ENCODE measurements at regions not wholly inside any gene's neighbourhood (a gene's known extent, or its start where the extent isn't known, plus 50 kb on each side); places are given as distances from the start of the nearest gene placed in this dataset.

DNA sequence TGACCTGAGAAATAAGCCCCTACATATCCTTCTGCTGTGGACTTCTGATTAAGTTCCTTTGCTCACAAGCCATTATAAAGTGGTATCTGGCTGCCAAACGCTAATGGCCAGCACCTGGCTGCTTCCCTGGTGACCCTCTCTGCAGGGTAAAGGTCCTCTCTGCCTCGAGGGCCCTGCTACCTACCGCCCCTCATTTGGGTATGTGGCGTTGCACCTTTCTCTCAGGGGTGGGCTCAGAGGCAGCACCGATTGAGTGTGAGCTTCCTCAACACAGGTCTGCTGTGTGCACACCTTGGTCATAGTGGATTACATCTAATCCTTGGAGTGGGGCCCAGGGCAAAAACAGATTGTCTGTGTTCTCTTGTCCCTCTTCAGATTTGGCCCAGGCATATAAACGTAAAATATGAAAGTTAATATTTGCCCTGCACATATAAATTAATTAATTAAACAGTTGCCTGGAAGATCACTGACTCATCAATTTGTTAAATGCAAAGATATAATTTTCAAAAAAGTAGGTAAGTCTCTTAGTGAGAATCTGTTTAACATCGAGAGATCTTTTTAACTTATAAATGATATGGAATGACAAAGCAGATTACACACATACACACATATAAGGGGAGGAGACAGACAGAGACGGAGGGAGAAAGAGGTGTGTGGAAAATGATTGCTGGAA lies 174.5 kb upstream of the SMIM31 start:
- Histone ChIP-seq H4K91ac (ENCODE audit: insufficient read length, low read depth, low read length) (no peak overlapping the region), H4K5ac (ENCODE audit: insufficient read length, low read depth, low read length) (no peak overlapping the region), H3T11ph (ENCODE audit: low read length) (no peak overlapping the region), H2BK20ac (ENCODE audit: low read depth, low read length, poor library complexity, severe bottlenecking) (no peak overlapping the region), H2BK5ac (ENCODE audit: insufficient read length, low read length) (no peak overlapping the region), H3K9ac (ENCODE audit: extremely low read depth, insufficient read length, low read length) (no peak overlapping the region), H2BK15ac (ENCODE audit: low read depth, low read length) (no peak overlapping the region), H2BK12ac (ENCODE audit: insufficient read length, low read depth, low read length) (no peak overlapping the region), H3K18ac (ENCODE audit: insufficient read length, low read depth, low read length) (no peak overlapping the region), H3K27ac (ENCODE audit: insufficient read length, low read depth, low read length) (no peak overlapping the region), H3K79me2 (ENCODE audit: insufficient read depth, low read length) (no peaks in the 10 kb centered on the region), H3K23me2 (ENCODE audit: insufficient read length, low read depth, low read length, poor library complexity, severe bottlenecking) (no peaks in the 10 kb centered on the region), H3K27me3 (ENCODE audit: insufficient read depth, low read length) (no peaks in the 10 kb centered on the region), H2AK5ac (ENCODE audit: insufficient read length, low read length) (no peak overlapping the region), H3K56ac (ENCODE audit: insufficient read length, low read depth, low read length) (no peak overlapping the region), H3K4ac (ENCODE audit: low read depth, low read length) (no peak overlapping the region), H4K8ac (replicated peaks; ENCODE audit: insufficient read length, low read depth, low read length) (no peak overlapping the region), H3K23ac (ENCODE audit: insufficient read length, low read depth, low read length) (no peak overlapping the region), H3K4me1 (ENCODE audit: insufficient read depth, low read length) (no peaks in the 10 kb centered on the region), H3K4me2 (ENCODE audit: insufficient read depth, insufficient read length, low read length) (no peak overlapping the region), H4K20me1 (ENCODE audit: control insufficient read depth, insufficient read depth, insufficient read length) (no peaks in the 10 kb centered on the region), H3K9me3 (ENCODE audit: control insufficient read depth, low read depth, low read length) (no peaks in the 10 kb centered on the region), H2AFZ (ENCODE audit: low read length) (no peak overlapping the region), H2BK120ac (ENCODE audit: low read depth, low read length, poor library complexity, severe bottlenecking) (no peak overlapping the region), H3K79me1 (ENCODE audit: insufficient read depth, low read depth, low read length, poor library complexity, severe bottlenecking) (no peaks in the 10 kb centered on the region), H3K14ac (ENCODE audit: insufficient read depth, low read length) (no peak overlapping the region)
- TF ChIP-seq, protein P1, sequence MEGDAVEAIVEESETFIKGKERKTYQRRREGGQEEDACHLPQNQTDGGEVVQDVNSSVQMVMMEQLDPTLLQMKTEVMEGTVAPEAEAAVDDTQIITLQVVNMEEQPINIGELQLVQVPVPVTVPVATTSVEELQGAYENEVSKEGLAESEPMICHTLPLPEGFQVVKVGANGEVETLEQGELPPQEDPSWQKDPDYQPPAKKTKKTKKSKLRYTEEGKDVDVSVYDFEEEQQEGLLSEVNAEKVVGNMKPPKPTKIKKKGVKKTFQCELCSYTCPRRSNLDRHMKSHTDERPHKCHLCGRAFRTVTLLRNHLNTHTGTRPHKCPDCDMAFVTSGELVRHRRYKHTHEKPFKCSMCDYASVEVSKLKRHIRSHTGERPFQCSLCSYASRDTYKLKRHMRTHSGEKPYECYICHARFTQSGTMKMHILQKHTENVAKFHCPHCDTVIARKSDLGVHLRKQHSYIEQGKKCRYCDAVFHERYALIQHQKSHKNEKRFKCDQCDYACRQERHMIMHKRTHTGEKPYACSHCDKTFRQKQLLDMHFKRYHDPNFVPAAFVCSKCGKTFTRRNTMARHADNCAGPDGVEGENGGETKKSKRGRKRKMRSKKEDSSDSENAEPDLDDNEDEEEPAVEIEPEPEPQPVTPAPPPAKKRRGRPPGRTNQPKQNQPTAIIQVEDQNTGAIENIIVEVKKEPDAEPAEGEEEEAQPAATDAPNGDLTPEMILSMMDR (conservative IDR thresholded peaks at IDR 0.05), result no peak
- Mint-ChIP-seq H3K27ac (no peak overlapping the region), H3K4me1 (no peaks in the 10 kb centered on the region), H3K27me3 (ENCODE audit: low read depth) (no peaks in the 10 kb centered on the region), H3K9me3 (peaks cover 0 to 2% of the 10 kb centered on the region in 2 experiments; a peak in 1 of 5 replicates), H3K4me3 (no peak overlapping the region), H3K36me3 (ENCODE audit: insufficient read depth in 1 of 3, low read depth in 3 of 3) (no peaks in the 10 kb centered on the region; a peak in 1 of 7 replicates)
- WGBS (ENCODE audit: extremely low coverage, insufficient read length, low lambda C conversion rate), result no CpG with 5 or more reads among the region's 8 CpGs
- DNase-seq, result no peak
